Lower leg skin (tissue), 4 donors: ENCODE measurements at regions not wholly inside any gene's neighbourhood (a gene's known extent, or its start where the extent isn't known, plus 50 kb on each side); places are given as distances from the start of the nearest gene placed in this dataset.

Experiments
- DNase-seq, 2 donors: peaks; one replicate each; pipeline ENCODE4 v3.0.0-alpha.2; 2019; ENCODE audit warnings: low spot score in 2 of 2
- H3K4me3 ChIP-seq: fragments of 200-600 bp; sonication (generic); 2 replicates; pipeline ENCODE4 v1.5.1; 2017; ENCODE audit warnings: mild to moderate bottlenecking, low read depth; ENCODE audit not compliant: poor library complexity, severe bottlenecking
- CTCF ChIP-seq, 3 donors: fragments of 450-650 bp; IDR thresholded peaks; one replicate each; pipeline ENCODE4 v1.5.1; 2016; ENCODE audit warnings: antibody characterized with exemption in 3 of 3, mild to moderate bottlenecking in 3 of 3, moderate library complexity in 2 of 3
- POLR2A ChIP-seq, 2 donors: fragments of 450-650 bp; IDR thresholded peaks; one replicate each; pipeline ENCODE4 v1.6.1; 2016 to 2017; ENCODE audit warnings: antibody characterized with exemption in 2 of 2, mild to moderate bottlenecking in 1 of 2, moderate library complexity in 1 of 2
- WGBS, 2 donors: methylation state at CpG; one replicate each; pipeline ENCODE4 v1.1.5; 2018; 5-methylcytosine and 5-hydroxymethylcytosine counted together
- intact Hi-C: fragments of 100-400 bp; cut with DNase I; formaldehyde crosslinking; loops from one replicate; pipeline ENCODE4 v1.15.0; 2023; ENCODE audit warnings: low total_unique reads

- DNase-seq: no peak
- no peak overlapping the region for H3K4me3 ChIP-seq
- intact Hi-C loops: no loop called here
- TF ChIP-seq CTCF (IDR thresholded peaks at IDR 0.05) (no peak), POLR2A (IDR thresholded peaks at IDR 0.05) (no peak)
- 72 to 83% methylated on average over 9 of the region's 9 CpGs for WGBS, 2 donors
Measured at GRCh38 chrX:10781847-10782530, 161.6 kb upstream of the MID1 start.

- no peak overlapping the region for H3K4me3 ChIP-seq
- TF ChIP-seq CTCF (IDR thresholded peaks at IDR 0.05) (no peak), POLR2A (IDR thresholded peaks at IDR 0.05) (no peak)
- DNase-seq: no peak
- intact Hi-C loops: no loop called here
- 69 to 73% methylated on average over 2 of the region's 2 CpGs for WGBS, 2 donors
Measured at GRCh38 chrX:10783451-10783995, 163.1 kb upstream of the MID1 start.

GRCh38 chrX:10787264-10787663, 166.9 kb upstream of the MID1 start:
- no peak for DNase-seq
- intact Hi-C loops: no loop called here
- 93 to 95% methylated on average over 4 of the region's 4 CpGs for WGBS, 2 donors
- no peak for TF ChIP-seq CTCF (IDR thresholded peaks at IDR 0.05)
- no peak for TF ChIP-seq POLR2A (IDR thresholded peaks at IDR 0.05)
- H3K4me3 ChIP-seq: no peak overlapping the region

- no peak overlapping the region for H3K4me3 ChIP-seq
- 30 to 32% methylated on average over 1 of the region's 1 CpG for WGBS, 2 donors
- DNase-seq: no peak
- TF ChIP-seq POLR2A (IDR thresholded peaks at IDR 0.05) (no peak), CTCF (IDR thresholded peaks at IDR 0.05) (no peak)
- intact Hi-C loops: loop anchor here (5.0 kb wide), 1 partner anchor 1797 kb away; no protein-coding TSS in a partner anchor
Measured at GRCh38 chrX:10794203-10794630, 173.8 kb upstream of the MID1 start.

- TF ChIP-seq CTCF (IDR thresholded peaks at IDR 0.05): no peak
- TF ChIP-seq POLR2A (IDR thresholded peaks at IDR 0.05): no peak
- no peak for DNase-seq
Measured at GRCh38 chrX:10795721-10796120, 175.3 kb upstream of the MID1 start.

More at GRCh38 chrX:10795721-10796120, 175.3 kb upstream of the MID1 start:
- no peak overlapping the region for H3K4me3 ChIP-seq
- WGBS, 2 donors: 33 to 56% methylated on average over 1 of the region's 1 CpG
- intact Hi-C loops: no loop called here
